ENCODE measurements at regions not wholly inside any gene's neighbourhood (a gene's known extent, or its start where the extent isn't known, plus 50 kb on each side); places are given as distances from the start of the nearest gene placed in this dataset.

- TF ChIP-seq CTCF (IDR thresholded peaks at IDR 0.05; ENCODE audit: insufficient read depth, low read depth, low read length) (no peak), EZH2 (IDR thresholded peaks at IDR 0.05; ENCODE audit: insufficient read depth, low read length) (no peak)
- Mint-ChIP-seq H3K4me3 (ENCODE audit: unreplicated experiment) (no peak overlapping the region), H3K36me3 (ENCODE audit: low read depth, unreplicated experiment) (no peaks in the 10 kb centered on the region), H3K4me1 (ENCODE audit: low read depth, unreplicated experiment) (peaks cover 62% of the 10 kb centered on the region), H3K9me3 (ENCODE audit: unreplicated experiment) (no peaks in the 10 kb centered on the region), H3K27me3 (ENCODE audit: low read depth, unreplicated experiment) (no peaks in the 10 kb centered on the region), H3K27ac (ENCODE audit: unreplicated experiment) (no peak overlapping the region)
- Histone ChIP-seq H3K27ac (ENCODE audit: low read depth, low read length) (no peak overlapping the region), H3K4me3 (ENCODE audit: insufficient read depth, low read depth, low read length) (no peak overlapping the region), H3K36me3 (ENCODE audit: insufficient read depth, low read length) (no peaks in the 10 kb centered on the region), H3K9me3 (ENCODE audit: insufficient read depth, low read depth, low read length) (no peaks in the 10 kb centered on the region), H4K20me1 (ENCODE audit: insufficient read depth, low read length) (no peaks in the 10 kb centered on the region), H3K4me1 (ENCODE audit: insufficient read depth, low read length) (peaks cover 47% of the 10 kb centered on the region), H3K27me3 (ENCODE audit: insufficient read depth, low read length) (no peaks in the 10 kb centered on the region), H3K4me2 (ENCODE audit: low read length) (no peak overlapping the region), H2AFZ (ENCODE audit: low read depth, low read length) (no peak overlapping the region), H3K9ac (ENCODE audit: low read length) (no peak overlapping the region), H3K79me2 (ENCODE audit: insufficient read depth, low read length) (peaks cover 64% of the 10 kb centered on the region)
- FAIRE-seq, result no peak
- DNase-seq (ENCODE audit: low read depth), result no peak
These were observed 157.0 kb downstream of the SOX4 start for GRCh38 chr6:21750575-21750974.

- Mint-ChIP-seq H3K9me3 (ENCODE audit: unreplicated experiment) (no peaks in the 10 kb centered on the region), H3K27ac (ENCODE audit: unreplicated experiment) (peak overlapping the region; percentile 27), H3K4me1 (ENCODE audit: low read depth, unreplicated experiment) (peaks cover 62% of the 10 kb centered on the region), H3K36me3 (ENCODE audit: low read depth, unreplicated experiment) (no peaks in the 10 kb centered on the region), H3K4me3 (ENCODE audit: unreplicated experiment) (no peak overlapping the region), H3K27me3 (ENCODE audit: low read depth, unreplicated experiment) (no peaks in the 10 kb centered on the region)
- TF ChIP-seq CTCF (IDR thresholded peaks at IDR 0.05; ENCODE audit: insufficient read depth, low read depth, low read length) (no peak), EZH2 (IDR thresholded peaks at IDR 0.05; ENCODE audit: insufficient read depth, low read length) (no peak)
- Histone ChIP-seq H3K4me2 (ENCODE audit: low read length) (peak overlapping the region; percentile 14), H3K9ac (ENCODE audit: low read length) (no peak overlapping the region), H3K36me3 (ENCODE audit: insufficient read depth, low read length) (no peaks in the 10 kb centered on the region), H3K27me3 (ENCODE audit: insufficient read depth, low read length) (no peaks in the 10 kb centered on the region), H3K4me3 (ENCODE audit: insufficient read depth, low read depth, low read length) (no peak overlapping the region), H3K27ac (ENCODE audit: low read depth, low read length) (no peak overlapping the region), H3K79me2 (ENCODE audit: insufficient read depth, low read length) (peaks cover 64% of the 10 kb centered on the region), H2AFZ (ENCODE audit: low read depth, low read length) (no peak overlapping the region), H3K4me1 (ENCODE audit: insufficient read depth, low read length) (peaks cover 47% of the 10 kb centered on the region), H3K9me3 (ENCODE audit: insufficient read depth, low read depth, low read length) (no peaks in the 10 kb centered on the region), H4K20me1 (ENCODE audit: insufficient read depth, low read length) (no peaks in the 10 kb centered on the region)
- DNase-seq (ENCODE audit: low read depth) (no peak), FAIRE-seq (no peak)
These were observed 158.1 kb downstream of the SOX4 start for GRCh38 chr6:21751608-21752007.

GRCh38 chr6:21752054-21752811, 158.7 kb downstream of the SOX4 start:
- peaks cover 68% of the 10 kb centered on the region for H3K4me1 Mint-ChIP-seq (ENCODE audit: low read depth, unreplicated experiment)
- H3K4me3 Mint-ChIP-seq (ENCODE audit: unreplicated experiment), result no peak overlapping the region
- FAIRE-seq, result peak; percentile 50
- peak overlapping the region; percentile 7 for H3K27ac ChIP-seq (ENCODE audit: low read depth, low read length)
- no peaks in the 10 kb centered on the region for H3K36me3 Mint-ChIP-seq (ENCODE audit: low read depth, unreplicated experiment)
- peak overlapping the region; percentile 14 for H3K4me2 ChIP-seq (ENCODE audit: low read length)
- no peak for TF ChIP-seq CTCF (IDR thresholded peaks at IDR 0.05; ENCODE audit: insufficient read depth, low read depth, low read length)
- no peak for TF ChIP-seq EZH2 (IDR thresholded peaks at IDR 0.05; ENCODE audit: insufficient read depth, low read length)
- no peak overlapping the region for H2AFZ ChIP-seq (ENCODE audit: low read depth, low read length)
- H3K27me3 Mint-ChIP-seq (ENCODE audit: low read depth, unreplicated experiment), result no peaks in the 10 kb centered on the region
- no peaks in the 10 kb centered on the region for H3K9me3 ChIP-seq (ENCODE audit: insufficient read depth, low read depth, low read length)
- H3K27me3 ChIP-seq (ENCODE audit: insufficient read depth, low read length), result no peaks in the 10 kb centered on the region
- peak overlapping the region; percentile 77 for H3K27ac Mint-ChIP-seq (ENCODE audit: unreplicated experiment)
- no peaks in the 10 kb centered on the region for H3K36me3 ChIP-seq (ENCODE audit: insufficient read depth, low read length)
- peaks cover 65% of the 10 kb centered on the region for H3K79me2 ChIP-seq (ENCODE audit: insufficient read depth, low read length)
- no peak overlapping the region for H3K9ac ChIP-seq (ENCODE audit: low read length)
- no peaks in the 10 kb centered on the region for H4K20me1 ChIP-seq (ENCODE audit: insufficient read depth, low read length)
- peak; percentile 66 for DNase-seq (ENCODE audit: low read depth)
- peaks cover 47% of the 10 kb centered on the region for H3K4me1 ChIP-seq (ENCODE audit: insufficient read depth, low read length)
- no peak overlapping the region for H3K4me3 ChIP-seq (ENCODE audit: insufficient read depth, low read depth, low read length)
- H3K9me3 Mint-ChIP-seq (ENCODE audit: unreplicated experiment), result no peaks in the 10 kb centered on the region
